HepG2 (cell line): ENCODE measurements at regions not wholly inside any gene's neighbourhood (a gene's known extent, or its start where the extent isn't known, plus 50 kb on each side); places are given as distances from the start of the nearest gene placed in this dataset.

Source experiments
- ATAC-seq: fragments of 200-7000 bp; cut with Tn5 transposase; 3 replicates; pipeline ENCODE4 v1.9.1; 2020; ENCODE audit warnings: mild to moderate bottlenecking, moderate library complexity
- BruUV-seq: library from RNA; stranded (reverse); fragments of 400-500 nt; replicated peaks from 2 replicates; lab custom pipeline; 2021; lab: Mats Ljungman, UMichigan
- CTCF ChIA-PET: fragments of 300-600 bp; formaldehyde crosslinking; extraction: SDS; loops from one replicate; lab custom pipeline; 2021; ENCODE audit warnings: low total read pairs, inconsistent platforms, low intra/inter-chr PET ratio; lab: Yijun Ruan, JAX
- POLR2A ChIA-PET: fragments of 350-600 bp; sonication (Branson Sonifier 250); formaldehyde crosslinking; loops from one replicate; lab custom pipeline; 2020; ENCODE audit warnings: antibody characterized with exemption, inconsistent platforms; lab: Yijun Ruan, JAX
- DNase-seq: peaks from one replicate; pipeline ENCODE4 v3.0.0-alpha.2; 2015; ENCODE audit warnings: low spot score
- FAIRE-seq: peaks from 3 replicates; lab custom pipeline; 2011; peaks lifted over from hg19 to GRCh38; lab: Jason Lieb, UNC
- H2AFZ ChIP-seq: one replicate; pipeline ENCODE4 v1.6.1; 2011; ENCODE audit warnings: low read length, inconsistent platforms
- H3K27ac ChIP-seq: fragments of 300-600 bp; 3 replicates; pipeline ENCODE4 v1.8.0; 2011; ENCODE audit warnings: mixed run types, mild to moderate bottlenecking, mixed read lengths, low read length, inconsistent platforms; ENCODE audit not compliant: insufficient read depth; ENCODE audit errors: extremely low read length
- H3K27me3 ChIP-seq, 2 experiments: fragments of 200-600 bp in 1 of 2; 2 replicates in 1 of 2; 3 replicates in 1 of 2; pipeline versions ENCODE4 v1.6.0 to v1.8.0; 2011; ENCODE audit warnings: low read length in 2 of 2, mild to moderate bottlenecking in 2 of 2, moderate library complexity in 2 of 2, inconsistent platforms in 1 of 2; ENCODE audit not compliant: insufficient read depth in 2 of 2, control insufficient read depth in 1 of 2
- H3K36me3 ChIP-seq, 2 experiments: fragments of 200-600 bp in 1 of 2; replicated peaks in 1 of 2; 2 replicates in 1 of 2; 3 replicates in 1 of 2; pipeline versions ENCODE4 v1.5.1 to v1.8.0; 2011; ENCODE audit warnings: low read length in 2 of 2, inconsistent platforms in 1 of 2; ENCODE audit not compliant: insufficient read depth in 2 of 2, control insufficient read depth in 1 of 2
- H3K4me1 ChIP-seq: 2 replicates; pipeline ENCODE4 v1.5.1; 2012; ENCODE audit warnings: low read length, inconsistent platforms; ENCODE audit not compliant: insufficient read depth
- H3K4me2 ChIP-seq: 2 replicates; pipeline ENCODE4 v1.6.0; 2011; ENCODE audit warnings: low read depth, low read length, inconsistent platforms
- H3K4me3 ChIP-seq, 3 experiments: fragments of 200-600 bp in 1 of 3; sonication (generic), shearing (Covaris generic) in 1 of 3; replicated peaks in 1 of 3; 2 replicates each; pipeline ENCODE4 v1.5.1; 2011 to 2016; ENCODE audit warnings: low read length in 3 of 3, inconsistent platforms in 2 of 3, low read depth in 2 of 3, mild to moderate bottlenecking in 2 of 3, control low read depth in 1 of 3, mixed read lengths in 1 of 3; ENCODE audit not compliant: insufficient read depth in 1 of 3
- H3K79me2 ChIP-seq: one replicate; pipeline ENCODE4 v1.6.1; 2011; ENCODE audit warnings: low read length, inconsistent platforms; ENCODE audit not compliant: insufficient read depth
- H3K9ac ChIP-seq: 2 replicates; pipeline ENCODE4 v1.6.0; 2011; ENCODE audit warnings: mild to moderate bottlenecking, low read depth, low read length, inconsistent platforms; ENCODE audit not compliant: insufficient read depth
- H3K9me3 ChIP-seq: 2 replicates; pipeline ENCODE4 v1.5.1; 2012; ENCODE audit warnings: mild to moderate bottlenecking, low read length
- H4K20me1 ChIP-seq: 2 replicates; pipeline ENCODE4 v1.6.0; 2011; ENCODE audit warnings: inconsistent platforms, mild to moderate bottlenecking, low read length, moderate library complexity; ENCODE audit not compliant: insufficient read depth
- GLI4 ChIP-seq: sonication (generic); formaldehyde crosslinking; IDR thresholded peaks from 2 replicates; pipeline ENCODE4 v1.5.1; 2020; ENCODE audit warnings: missing genetic modification reagents, mild to moderate bottlenecking, moderate library complexity, borderline replicate concordance
- NPAS2 ChIP-seq: sonication (generic); formaldehyde crosslinking; IDR thresholded peaks from 2 replicates; pipeline ENCODE4 v1.8.0; 2022; ENCODE audit warnings: mild to moderate bottlenecking, missing genetic modification reagents, borderline replicate concordance
- REL ChIP-seq: sonication (generic); formaldehyde crosslinking; conservative IDR thresholded peaks from 2 replicates; pipeline ENCODE4 v1.8.0; 2022; ENCODE audit warnings: mild to moderate bottlenecking, missing genetic modification reagents, moderate library complexity
- REXO4 ChIP-seq: sonication (generic); formaldehyde crosslinking; IDR thresholded peaks from 2 replicates; pipeline ENCODE4 v1.8.0; 2022; ENCODE audit warnings: missing genetic modification reagents, mild to moderate bottlenecking, borderline replicate concordance
- ZFP62 ChIP-seq: sonication (generic); formaldehyde crosslinking; IDR thresholded peaks from 2 replicates; pipeline ENCODE4 v1.4.0; 2020; ENCODE audit warnings: missing genetic modification reagents
- ZNF207 ChIP-seq: fragments of 450-650 bp; IDR thresholded peaks from 2 replicates; pipeline ENCODE4 v1.6.1; 2016; ENCODE audit warnings: antibody characterized with exemption, borderline replicate concordance
- ZNF34 ChIP-seq: sonication (generic); formaldehyde crosslinking; IDR thresholded peaks from 2 replicates; pipeline ENCODE4 v1.4.0; 2020; ENCODE audit warnings: mild to moderate bottlenecking, missing genetic modification reagents, borderline replicate concordance
- ZNF382 ChIP-seq: sonication (generic); formaldehyde crosslinking; IDR thresholded peaks from 2 replicates; pipeline ENCODE4 v1.5.0; 2020; ENCODE audit warnings: missing genetic modification reagents, mild to moderate bottlenecking, borderline replicate concordance
- ZNF562 ChIP-seq: sonication (generic); formaldehyde crosslinking; IDR thresholded peaks from 2 replicates; pipeline ENCODE4 v1.8.0; 2022; ENCODE audit warnings: missing genetic modification reagents, borderline replicate concordance
- WGBS: methylation state at CpG from one replicate; pipeline ENCODE4 v1.1.6; 2017; ENCODE audit warnings: low lambda C conversion rate; 5-methylcytosine and 5-hydroxymethylcytosine counted together
- in situ Hi-C: cut with HindIII; loops from 2 replicates; pipeline ENCODE4 v1.10.0; 2017; ENCODE audit warnings: low pct_unique_long_range_greater_than_20kb; ENCODE audit not compliant: extremely low pct_ligation_motif_present
- intact Hi-C: fragments of 100-400 bp; cut with micrococcal nuclease; formaldehyde crosslinking; loops from one replicate; pipeline ENCODE4 v1.10.0; 2022; ENCODE audit not compliant: unreplicated experiment

- Histone ChIP-seq H3K27me3 (peaks cover 2 to 39% of the 10 kb centered on the region in 2 experiments; a peak in 4 of 5 replicates), H3K4me2 (no peak overlapping the region), H3K4me3 (no peak overlapping the region), H3K9ac (no peak overlapping the region), H2AFZ (no peak overlapping the region), H3K9me3 (no peaks in the 10 kb centered on the region), H3K36me3 (no peaks in the 10 kb centered on the region), H3K27ac (no peak overlapping the region), H3K4me1 (no peaks in the 10 kb centered on the region), H4K20me1 (no peaks in the 10 kb centered on the region), H3K79me2 (no peaks in the 10 kb centered on the region)
- no TSS peak for BruUV-seq
- in situ Hi-C loops (no loop called here), intact Hi-C loops (no loop called here)
- FAIRE-seq = no peak
- ChIA-PET POLR2A (no interaction called here), CTCF (no interaction called here)
- TF ChIP-seq ZFP62 = no peak
- no peak for TF ChIP-seq REXO4 (CRISPR knock-in tag)
- ATAC-seq = no peak
- DNase-seq = no peak
- 4% methylated on average over 4 of the region's 4 CpGs for WGBS
Observed at GRCh38 chr2:238646281-238646680, 201.6 kb upstream of the TWIST2 start.

- ChIA-PET CTCF (no interaction called here), POLR2A (no interaction called here)
- H4K20me1 ChIP-seq = no peaks in the 10 kb centered on the region
- no peaks in the 10 kb centered on the region for H3K9me3 ChIP-seq
- intact Hi-C loops = no loop called here
- DNase-seq (no peak), FAIRE-seq (no peak), ATAC-seq (no peak)
- H3K36me3 ChIP-seq = no peaks in the 10 kb centered on the region
- no peak overlapping the region for H3K4me2 ChIP-seq
- BruUV-seq = no TSS peak
- WGBS = 2% methylated on average over 4 of the region's 4 CpGs
- no peaks in the 10 kb centered on the region for H3K4me1 ChIP-seq
- H3K27me3 ChIP-seq = peaks cover 2 to 39% of the 10 kb centered on the region in 2 experiments; a peak in 4 of 5 replicates
- no peak for TF ChIP-seq NPAS2 (CRISPR knock-in tag)
- no peak for TF ChIP-seq REL (CRISPR knock-in tag)
- no peak for TF ChIP-seq ZNF207
- no peak for TF ChIP-seq ZNF562
- TF ChIP-seq ZNF382 = no peak
- TF ChIP-seq GLI4 (CRISPR knock-in tag) = no peak
- TF ChIP-seq ZNF34 (CRISPR knock-in tag) = no peak
- H3K9ac ChIP-seq = no peak overlapping the region
- H3K79me2 ChIP-seq = no peaks in the 10 kb centered on the region
- no peak overlapping the region for H3K27ac ChIP-seq
- in situ Hi-C loops = no loop called here
- H3K4me3 ChIP-seq = no peak overlapping the region
- no peak overlapping the region for H2AFZ ChIP-seq
Observed at GRCh38 chr2:238646803-238647202, 201.1 kb upstream of the TWIST2 start.
